DND-41 (cell line): ENCODE measurements at regions not wholly inside any gene's neighbourhood (a gene's known extent, or its start where the extent isn't known, plus 50 kb on each side); places are given as distances from the start of the nearest gene placed in this dataset.

ENCODE experiments used
- ATAC-seq: fragments of 200-7000 bp; cut with Tn5 transposase; 3 replicates; pipeline ENCODE4 v1.9.1; 2021; ENCODE audit warnings: low read depth; ENCODE audit not compliant: insufficient read depth
- DNase-seq: peaks from one replicate; pipeline ENCODE4 v3.0.0-alpha.2; 2020
- H2AFZ ChIP-seq: 2 replicates; pipeline ENCODE4 v1.6.0; 2012; ENCODE audit warnings: low read depth, low read length
- H3K27ac ChIP-seq: 2 replicates; pipeline ENCODE4 v1.5.1; 2012; ENCODE audit warnings: low read length, inconsistent platforms
- H3K27me3 ChIP-seq: fragments of 200-600 bp; sonication (generic); 2 replicates; pipeline ENCODE4 v1.6.0; 2012; ENCODE audit warnings: low read length, mild to moderate bottlenecking, inconsistent platforms; ENCODE audit not compliant: insufficient read depth, poor library complexity
- H3K36me3 ChIP-seq: 2 replicates; pipeline ENCODE4 v1.5.1; 2012; ENCODE audit warnings: low read length, inconsistent platforms; ENCODE audit not compliant: insufficient read depth
- H3K4me1 ChIP-seq: 2 replicates; pipeline ENCODE4 v1.5.1; 2012; ENCODE audit warnings: mild to moderate bottlenecking, low read length; ENCODE audit not compliant: insufficient read depth
- H3K4me2 ChIP-seq: 2 replicates; pipeline ENCODE4 v1.6.0; 2012; ENCODE audit warnings: mild to moderate bottlenecking, moderate library complexity, low read length, inconsistent platforms; ENCODE audit not compliant: insufficient read depth
- H3K4me3 ChIP-seq, 2 experiments: fragments of 200-600 bp in 1 of 2; shearing (Covaris generic) in 1 of 2; 2 replicates each; pipeline ENCODE4 v1.5.1; 2012 to 2016; ENCODE audit warnings: inconsistent platforms in 2 of 2, low read length in 2 of 2, mild to moderate bottlenecking in 2 of 2, low read depth in 1 of 2, moderate library complexity in 1 of 2
- H3K79me2 ChIP-seq: 2 replicates; pipeline ENCODE4 v1.6.0; 2012; ENCODE audit warnings: low read length, inconsistent platforms; ENCODE audit not compliant: insufficient read depth
- H3K9ac ChIP-seq: 2 replicates; pipeline ENCODE4 v1.6.0; 2012; ENCODE audit warnings: low read depth, mild to moderate bottlenecking, inconsistent platforms, low read length, moderate library complexity
- H3K9me3 ChIP-seq: 2 replicates; pipeline ENCODE4 v1.5.1; 2012; ENCODE audit warnings: low read length, moderate library complexity, mild to moderate bottlenecking, inconsistent platforms; ENCODE audit not compliant: insufficient read depth, severe bottlenecking
- H4K20me1 ChIP-seq: 2 replicates; pipeline ENCODE4 v1.6.0; 2012; ENCODE audit warnings: low read length; ENCODE audit not compliant: insufficient read depth
- EZH2 ChIP-seq: IDR thresholded peaks from 3 replicates; pipeline ENCODE4 v1.6.1; 2012; ENCODE audit warnings: borderline replicate concordance, low read depth, mild to moderate bottlenecking, moderate library complexity, low read length, inconsistent platforms; ENCODE audit not compliant: severe bottlenecking
- TF ChIP-seq, protein P1 (sequence below): IDR thresholded peaks from 2 replicates; pipeline ENCODE4 v1.5.1; 2012; ENCODE audit warnings: borderline replicate concordance, low read length, moderate library complexity, mild to moderate bottlenecking; ENCODE audit not compliant: poor library complexity, severe bottlenecking; ENCODE audit errors: extremely low read depth

DNA sequence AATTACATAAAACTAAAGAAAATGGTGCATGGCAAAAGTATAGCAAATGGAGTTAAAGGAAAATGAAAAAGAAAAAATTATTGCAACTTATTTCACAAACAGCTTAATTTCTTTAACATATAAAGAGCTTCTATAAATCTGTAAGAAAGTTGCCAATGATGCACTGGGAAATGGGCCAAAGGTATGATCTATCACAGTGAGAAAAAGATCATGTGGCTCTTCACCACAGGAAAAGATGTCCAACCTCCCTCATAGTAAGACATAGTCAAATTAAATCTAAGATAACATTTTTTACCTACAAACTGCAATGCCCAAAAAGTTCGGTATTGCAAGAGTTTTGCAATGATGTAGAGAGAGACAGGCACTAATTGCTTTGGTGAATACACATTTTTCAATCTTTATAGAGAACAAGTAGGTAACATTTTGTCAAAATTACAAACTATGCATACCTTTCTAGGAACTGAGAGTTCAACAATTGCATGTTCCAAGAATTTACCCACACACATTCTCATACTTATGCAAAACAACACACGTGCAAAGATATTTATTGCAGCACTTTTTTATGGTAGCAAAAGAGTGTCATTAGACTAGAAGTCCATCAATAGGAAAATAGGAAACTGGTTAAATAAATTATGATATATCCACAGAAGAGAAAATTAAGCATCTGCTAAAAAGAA lies 372.6 kb downstream of the QKI start:
- Histone ChIP-seq H2AFZ (no peak overlapping the region), H3K27me3 (no peaks in the 10 kb centered on the region), H3K9me3 (no peaks in the 10 kb centered on the region), H3K79me2 (no peaks in the 10 kb centered on the region), H3K4me1 (no peaks in the 10 kb centered on the region), H3K27ac (no peak overlapping the region), H3K9ac (no peak overlapping the region), H4K20me1 (no peaks in the 10 kb centered on the region), H3K4me2 (no peak overlapping the region), H3K4me3 (no peak overlapping the region), H3K36me3 (no peaks in the 10 kb centered on the region)
- no peak for ATAC-seq
- TF ChIP-seq, protein P1, sequence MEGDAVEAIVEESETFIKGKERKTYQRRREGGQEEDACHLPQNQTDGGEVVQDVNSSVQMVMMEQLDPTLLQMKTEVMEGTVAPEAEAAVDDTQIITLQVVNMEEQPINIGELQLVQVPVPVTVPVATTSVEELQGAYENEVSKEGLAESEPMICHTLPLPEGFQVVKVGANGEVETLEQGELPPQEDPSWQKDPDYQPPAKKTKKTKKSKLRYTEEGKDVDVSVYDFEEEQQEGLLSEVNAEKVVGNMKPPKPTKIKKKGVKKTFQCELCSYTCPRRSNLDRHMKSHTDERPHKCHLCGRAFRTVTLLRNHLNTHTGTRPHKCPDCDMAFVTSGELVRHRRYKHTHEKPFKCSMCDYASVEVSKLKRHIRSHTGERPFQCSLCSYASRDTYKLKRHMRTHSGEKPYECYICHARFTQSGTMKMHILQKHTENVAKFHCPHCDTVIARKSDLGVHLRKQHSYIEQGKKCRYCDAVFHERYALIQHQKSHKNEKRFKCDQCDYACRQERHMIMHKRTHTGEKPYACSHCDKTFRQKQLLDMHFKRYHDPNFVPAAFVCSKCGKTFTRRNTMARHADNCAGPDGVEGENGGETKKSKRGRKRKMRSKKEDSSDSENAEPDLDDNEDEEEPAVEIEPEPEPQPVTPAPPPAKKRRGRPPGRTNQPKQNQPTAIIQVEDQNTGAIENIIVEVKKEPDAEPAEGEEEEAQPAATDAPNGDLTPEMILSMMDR = no peak
- no peak for TF ChIP-seq EZH2
- no peak for DNase-seq

DNA sequence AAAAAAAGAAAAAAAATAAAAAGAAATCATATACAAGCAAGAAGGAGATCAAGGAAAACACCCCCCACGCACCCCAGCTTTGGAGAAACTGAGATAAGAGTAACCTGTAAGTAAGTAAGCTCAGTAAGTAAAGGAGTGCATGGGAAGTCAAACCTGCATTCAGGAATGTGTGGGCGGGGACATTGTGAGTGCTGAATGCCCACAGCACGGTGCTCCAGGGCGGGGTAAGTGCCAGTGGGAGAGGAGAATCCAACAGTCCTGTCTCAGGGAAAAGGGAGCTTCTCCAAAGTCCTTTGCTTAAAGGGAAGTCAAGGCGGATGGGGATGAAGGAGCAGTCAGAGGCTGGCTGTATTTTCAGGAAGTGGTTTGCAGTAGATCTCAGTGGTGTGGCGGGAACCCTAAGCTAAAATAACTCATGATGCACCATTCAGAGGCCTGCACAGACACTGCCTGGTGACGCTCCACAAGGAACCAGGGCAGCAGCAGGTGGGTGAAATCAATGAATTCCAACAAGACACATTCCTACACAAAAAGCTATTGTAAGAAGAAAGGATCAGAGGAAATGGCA lies 368.0 kb downstream of the QKI start:
- H3K27me3 ChIP-seq = no peaks in the 10 kb centered on the region
- no peaks in the 10 kb centered on the region for H3K9me3 ChIP-seq
- H3K9ac ChIP-seq = no peak overlapping the region
- H2AFZ ChIP-seq = no peak overlapping the region
- no peaks in the 10 kb centered on the region for H4K20me1 ChIP-seq
- no peaks in the 10 kb centered on the region for H3K4me1 ChIP-seq
- no peak overlapping the region for H3K4me3 ChIP-seq
- no peaks in the 10 kb centered on the region for H3K36me3 ChIP-seq
- no peak for DNase-seq
- no peak for ATAC-seq
- no peak overlapping the region for H3K4me2 ChIP-seq
- H3K27ac ChIP-seq = no peak overlapping the region
- no peak for TF ChIP-seq EZH2
- TF ChIP-seq, protein P1 = no peak
- H3K79me2 ChIP-seq = no peaks in the 10 kb centered on the region

DNA sequence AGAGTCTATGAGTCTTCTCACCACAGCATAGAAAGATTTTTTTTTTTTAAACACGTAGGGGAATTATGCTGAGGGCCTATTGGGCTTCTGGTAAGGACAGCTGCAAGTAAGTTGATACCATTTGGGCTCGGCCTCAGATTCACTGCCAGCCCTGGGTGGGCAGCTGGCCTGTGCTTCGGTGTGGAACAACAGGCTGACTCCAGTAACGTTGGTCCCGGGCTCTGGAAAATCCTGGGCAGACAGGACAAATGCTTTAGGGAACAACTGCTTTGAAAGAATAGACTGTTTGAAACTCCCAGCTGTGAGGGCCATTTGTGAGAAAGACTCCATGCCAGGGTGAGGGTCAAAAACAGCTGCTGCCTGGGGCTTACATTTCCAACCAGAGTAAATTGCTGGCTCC lies 366.5 kb downstream of the QKI start:
- TF ChIP-seq EZH2 = no peak
- TF ChIP-seq, protein P1 = no peak
- Histone ChIP-seq H3K27me3 (no peaks in the 10 kb centered on the region), H3K79me2 (no peaks in the 10 kb centered on the region), H3K4me1 (no peaks in the 10 kb centered on the region), H2AFZ (no peak overlapping the region), H3K4me2 (no peak overlapping the region), H3K9me3 (no peaks in the 10 kb centered on the region), H3K4me3 (no peak overlapping the region), H3K36me3 (no peaks in the 10 kb centered on the region), H4K20me1 (no peaks in the 10 kb centered on the region), H3K9ac (no peak overlapping the region), H3K27ac (no peak overlapping the region)
- ATAC-seq = no peak
- DNase-seq = no peak
